ENCODE measurements at regions not wholly inside any gene's neighbourhood (a gene's known extent, or its start where the extent isn't known, plus 50 kb on each side); places are given as distances from the start of the nearest gene placed in this dataset.

DNA sequence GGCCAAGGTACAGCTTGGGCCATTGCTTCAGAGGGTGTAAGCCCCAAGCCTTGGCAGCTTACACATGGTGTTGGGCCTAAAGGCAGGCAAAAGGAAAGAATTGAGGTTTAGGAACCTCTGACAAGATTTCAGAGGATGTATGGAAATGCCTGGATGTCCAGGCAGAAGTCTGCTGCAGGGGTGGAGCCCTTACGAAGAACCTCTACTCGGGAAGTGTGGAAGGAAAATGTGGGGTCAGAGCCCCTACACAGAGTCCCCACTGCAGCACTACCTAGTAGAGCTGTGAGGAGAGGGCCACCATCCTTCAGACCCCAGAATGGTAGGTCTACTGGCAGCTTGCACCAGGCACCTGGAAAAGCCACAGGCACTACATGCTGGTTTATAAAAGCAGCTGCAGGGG, 124.2 kb downstream of the RPIA start:
- Histone ChIP-seq H3K4me1 (ENCODE audit: low read depth) (no peaks in the 10 kb centered on the region), H3K9me3 (ENCODE audit: low read depth) (no peaks in the 10 kb centered on the region), H3K36me3 (no peaks in the 10 kb centered on the region), H3K4me3 (no peak overlapping the region), H3K27me3 (no peaks in the 10 kb centered on the region), H3K27ac (no peak overlapping the region)
- TF ChIP-seq, protein P1, sequence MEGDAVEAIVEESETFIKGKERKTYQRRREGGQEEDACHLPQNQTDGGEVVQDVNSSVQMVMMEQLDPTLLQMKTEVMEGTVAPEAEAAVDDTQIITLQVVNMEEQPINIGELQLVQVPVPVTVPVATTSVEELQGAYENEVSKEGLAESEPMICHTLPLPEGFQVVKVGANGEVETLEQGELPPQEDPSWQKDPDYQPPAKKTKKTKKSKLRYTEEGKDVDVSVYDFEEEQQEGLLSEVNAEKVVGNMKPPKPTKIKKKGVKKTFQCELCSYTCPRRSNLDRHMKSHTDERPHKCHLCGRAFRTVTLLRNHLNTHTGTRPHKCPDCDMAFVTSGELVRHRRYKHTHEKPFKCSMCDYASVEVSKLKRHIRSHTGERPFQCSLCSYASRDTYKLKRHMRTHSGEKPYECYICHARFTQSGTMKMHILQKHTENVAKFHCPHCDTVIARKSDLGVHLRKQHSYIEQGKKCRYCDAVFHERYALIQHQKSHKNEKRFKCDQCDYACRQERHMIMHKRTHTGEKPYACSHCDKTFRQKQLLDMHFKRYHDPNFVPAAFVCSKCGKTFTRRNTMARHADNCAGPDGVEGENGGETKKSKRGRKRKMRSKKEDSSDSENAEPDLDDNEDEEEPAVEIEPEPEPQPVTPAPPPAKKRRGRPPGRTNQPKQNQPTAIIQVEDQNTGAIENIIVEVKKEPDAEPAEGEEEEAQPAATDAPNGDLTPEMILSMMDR (IDR thresholded peaks at IDR 0.05; ENCODE audit: low read depth, low read length): no peak
- no peak for DNase-seq (ENCODE audit: low read depth in 1 of 2, low spot score in 1 of 2)

DNA sequence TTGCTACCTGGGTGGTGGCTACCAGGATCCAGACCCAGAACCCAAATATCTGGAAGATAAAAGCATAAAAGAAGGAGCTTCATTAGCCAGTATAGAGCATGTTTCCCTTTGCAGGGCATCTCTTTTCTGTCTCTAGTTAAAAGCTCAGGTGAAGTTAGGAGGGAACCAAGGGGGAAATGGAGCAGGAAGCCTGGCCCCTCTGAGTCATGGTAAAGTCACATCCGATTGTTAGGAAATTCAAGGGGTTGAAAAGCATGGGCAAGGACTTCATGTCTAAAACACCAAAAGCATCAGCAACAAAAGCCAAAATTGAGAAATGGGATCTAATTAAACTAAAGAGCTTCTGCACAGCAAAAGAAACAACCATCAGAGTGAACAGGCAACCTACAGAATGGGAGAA, 126.9 kb downstream of the RPIA start:
- Histone ChIP-seq H3K27ac (no peak overlapping the region), H3K36me3 (no peaks in the 10 kb centered on the region), H3K4me3 (no peak overlapping the region), H3K4me1 (ENCODE audit: low read depth) (no peaks in the 10 kb centered on the region), H3K9me3 (ENCODE audit: low read depth) (no peaks in the 10 kb centered on the region), H3K27me3 (no peaks in the 10 kb centered on the region)
- no peak for DNase-seq (ENCODE audit: low read depth in 1 of 2, low spot score in 1 of 2)
- TF ChIP-seq, protein P1 (IDR thresholded peaks at IDR 0.05; ENCODE audit: low read depth, low read length): no peak

DNA sequence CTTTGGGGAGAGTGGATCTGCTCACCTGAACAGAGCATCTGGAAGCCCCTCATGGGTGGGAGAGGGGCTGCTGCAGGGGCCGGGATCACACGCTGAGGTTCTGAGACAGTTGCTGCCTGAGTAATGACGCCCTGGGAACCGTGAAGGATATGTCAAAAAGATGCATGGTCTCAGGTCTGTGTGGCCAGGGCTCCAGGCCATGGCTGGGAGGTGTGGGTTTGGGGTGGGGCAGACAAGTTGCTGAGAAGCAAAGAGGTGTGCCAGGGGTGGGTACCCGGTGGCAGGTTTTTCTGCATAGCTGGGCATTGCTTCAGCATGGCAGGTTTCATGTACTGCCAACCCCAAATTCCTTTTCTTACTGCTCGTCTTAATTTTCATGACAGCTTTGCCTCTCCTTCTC, 133.5 kb downstream of the RPIA start:
- Histone ChIP-seq H3K4me3 (no peak overlapping the region), H3K27ac (no peak overlapping the region), H3K27me3 (no peaks in the 10 kb centered on the region), H3K4me1 (ENCODE audit: low read depth) (no peaks in the 10 kb centered on the region), H3K9me3 (ENCODE audit: low read depth) (no peaks in the 10 kb centered on the region), H3K36me3 (no peaks in the 10 kb centered on the region)
- DNase-seq (ENCODE audit: low read depth in 1 of 2, low spot score in 1 of 2): no peak
- TF ChIP-seq, protein P1 (IDR thresholded peaks at IDR 0.05; ENCODE audit: low read depth, low read length): no peak

DNA sequence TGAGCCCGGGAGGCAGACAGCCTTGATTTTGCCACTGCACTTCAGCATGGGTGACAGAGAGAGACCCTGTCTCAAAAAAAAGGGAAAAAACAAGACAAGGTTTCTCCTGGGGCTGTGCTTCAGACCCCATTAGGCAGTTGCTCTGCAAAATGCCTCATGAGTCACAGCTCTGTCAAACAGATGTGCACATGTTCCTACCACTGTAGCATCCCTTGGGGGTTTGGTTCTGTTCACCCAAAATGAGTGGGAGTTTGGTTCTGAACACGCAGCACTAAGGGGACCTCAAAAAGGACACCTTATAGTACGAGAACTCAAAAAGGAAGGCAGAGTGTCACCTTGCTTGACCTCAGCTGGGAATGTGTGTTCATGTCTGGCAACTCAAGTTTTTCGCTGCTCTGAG, 134.9 kb downstream of the RPIA start:
- Histone ChIP-seq H3K4me3 (no peak overlapping the region), H3K4me1 (ENCODE audit: low read depth) (no peaks in the 10 kb centered on the region), H3K27ac (no peak overlapping the region), H3K9me3 (ENCODE audit: low read depth) (no peaks in the 10 kb centered on the region), H3K27me3 (no peaks in the 10 kb centered on the region), H3K36me3 (no peaks in the 10 kb centered on the region)
- no peak for DNase-seq (ENCODE audit: low read depth in 1 of 2, low spot score in 1 of 2)
- TF ChIP-seq, protein P1 (IDR thresholded peaks at IDR 0.05; ENCODE audit: low read depth, low read length): no peak

DNA sequence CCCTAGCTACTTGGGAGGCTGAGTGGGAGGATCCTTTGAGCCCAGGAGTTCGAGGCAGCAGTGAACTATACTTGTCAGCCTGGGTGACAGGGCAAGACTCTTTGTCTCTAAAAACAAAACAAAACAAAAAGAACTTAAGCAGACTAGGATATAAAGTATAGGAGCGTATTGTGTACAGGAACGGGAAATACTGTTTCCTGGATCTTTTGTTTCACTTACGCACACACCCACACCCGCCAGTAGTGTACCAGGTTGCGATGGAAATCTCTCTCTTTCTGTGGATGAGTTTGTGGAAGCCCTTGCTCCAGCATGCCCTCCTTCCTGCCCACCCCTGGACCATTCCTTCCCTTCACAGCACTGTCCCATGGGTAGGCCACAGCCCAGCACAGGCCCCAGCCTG, 136.3 kb downstream of the RPIA start:
- TF ChIP-seq, protein P1 (IDR thresholded peaks at IDR 0.05; ENCODE audit: low read depth, low read length): no peak
- H3K4me1 ChIP-seq (ENCODE audit: low read depth): no peaks in the 10 kb centered on the region
- no peaks in the 10 kb centered on the region for H3K9me3 ChIP-seq (ENCODE audit: low read depth)
- no peaks in the 10 kb centered on the region for H3K36me3 ChIP-seq
- H3K27ac ChIP-seq: no peak overlapping the region
- no peaks in the 10 kb centered on the region for H3K27me3 ChIP-seq
- H3K4me3 ChIP-seq: no peak overlapping the region
- no peak for DNase-seq (ENCODE audit: low read depth in 1 of 2, low spot score in 1 of 2)
